ENCODE measurements at regions not wholly inside any gene's neighbourhood (a gene's known extent, or its start where the extent isn't known, plus 50 kb on each side); places are given as distances from the start of the nearest gene placed in this dataset.

DNA sequence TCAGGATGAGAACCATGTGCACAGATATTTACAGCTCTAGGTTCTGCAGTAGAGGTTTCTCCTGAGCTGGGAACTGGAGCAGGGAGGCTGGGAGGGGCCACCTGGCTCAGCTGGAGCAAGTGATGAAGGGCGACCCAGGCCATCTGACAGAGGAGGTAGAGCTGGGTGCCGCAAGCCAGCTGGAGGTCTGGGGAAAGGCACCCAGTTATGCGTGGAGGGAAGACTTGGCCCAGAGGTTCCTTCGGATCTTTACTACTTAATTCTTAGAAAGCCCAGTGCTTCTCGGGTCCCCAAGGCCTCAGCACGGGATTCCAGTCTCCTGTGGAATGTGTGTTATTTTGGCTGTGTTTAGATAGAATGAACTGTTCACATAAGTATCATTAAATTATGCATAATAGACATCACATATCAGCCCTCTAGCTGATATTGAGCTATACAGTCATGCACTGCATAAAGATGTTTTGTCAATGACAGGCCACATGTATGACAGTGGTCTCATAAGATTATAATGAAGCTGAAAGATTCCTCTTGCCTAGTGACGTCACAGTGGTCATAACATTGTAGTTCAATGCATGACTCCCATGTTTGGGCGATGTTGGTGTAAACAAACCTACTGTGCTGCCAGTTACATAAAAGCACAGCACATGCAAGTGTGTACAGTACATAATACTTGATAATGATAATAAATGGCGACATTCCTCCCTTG lies 245.1 kb downstream of the RHOU start:
- H3K27ac ChIP-seq: no peak overlapping the region
- TF ChIP-seq, protein P1, sequence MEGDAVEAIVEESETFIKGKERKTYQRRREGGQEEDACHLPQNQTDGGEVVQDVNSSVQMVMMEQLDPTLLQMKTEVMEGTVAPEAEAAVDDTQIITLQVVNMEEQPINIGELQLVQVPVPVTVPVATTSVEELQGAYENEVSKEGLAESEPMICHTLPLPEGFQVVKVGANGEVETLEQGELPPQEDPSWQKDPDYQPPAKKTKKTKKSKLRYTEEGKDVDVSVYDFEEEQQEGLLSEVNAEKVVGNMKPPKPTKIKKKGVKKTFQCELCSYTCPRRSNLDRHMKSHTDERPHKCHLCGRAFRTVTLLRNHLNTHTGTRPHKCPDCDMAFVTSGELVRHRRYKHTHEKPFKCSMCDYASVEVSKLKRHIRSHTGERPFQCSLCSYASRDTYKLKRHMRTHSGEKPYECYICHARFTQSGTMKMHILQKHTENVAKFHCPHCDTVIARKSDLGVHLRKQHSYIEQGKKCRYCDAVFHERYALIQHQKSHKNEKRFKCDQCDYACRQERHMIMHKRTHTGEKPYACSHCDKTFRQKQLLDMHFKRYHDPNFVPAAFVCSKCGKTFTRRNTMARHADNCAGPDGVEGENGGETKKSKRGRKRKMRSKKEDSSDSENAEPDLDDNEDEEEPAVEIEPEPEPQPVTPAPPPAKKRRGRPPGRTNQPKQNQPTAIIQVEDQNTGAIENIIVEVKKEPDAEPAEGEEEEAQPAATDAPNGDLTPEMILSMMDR (conservative IDR thresholded peaks at IDR 0.05): no peak

DNA sequence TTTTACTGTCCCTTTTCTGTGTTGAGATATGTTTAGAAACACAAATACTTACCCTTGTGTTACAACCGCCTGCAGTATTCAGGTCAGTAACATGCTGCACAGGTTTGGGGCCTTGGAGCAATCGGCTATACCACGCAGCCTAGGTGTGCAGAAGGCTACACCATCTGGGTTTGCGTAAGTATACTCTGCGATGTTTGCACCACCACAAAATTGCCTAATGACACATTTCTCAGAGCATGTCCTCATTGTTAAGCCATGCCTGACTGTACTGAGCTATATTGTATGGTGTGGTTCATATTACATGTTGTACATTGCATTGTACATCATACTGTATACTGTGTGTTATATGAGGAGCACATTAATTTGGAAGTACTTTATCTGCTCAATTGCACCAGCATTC lies 247.4 kb downstream of the RHOU start:
- no peak overlapping the region for H3K27ac ChIP-seq
- TF ChIP-seq, protein P1 (conservative IDR thresholded peaks at IDR 0.05): no peak

DNA sequence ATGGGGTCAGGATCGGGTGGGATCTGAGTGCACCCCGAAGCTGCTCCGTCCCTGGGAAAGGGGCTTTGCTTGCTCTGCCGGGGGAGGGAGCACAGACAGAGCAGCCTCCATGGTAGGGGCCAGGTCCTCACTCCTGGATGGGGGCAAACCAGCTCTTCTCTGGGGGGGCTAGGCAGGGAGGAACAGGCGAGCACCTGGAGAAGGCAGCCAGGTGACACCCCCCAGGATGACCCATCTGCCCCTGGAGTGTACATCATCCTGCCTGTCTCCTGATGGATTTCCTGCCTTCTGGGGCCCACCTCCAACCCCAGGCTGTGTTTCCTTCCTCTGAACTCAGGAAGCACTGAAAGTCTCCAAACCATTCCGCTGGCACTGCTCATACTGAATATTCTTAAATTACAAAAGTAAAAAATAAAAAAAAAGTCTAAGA lies 248.0 kb downstream of the RHOU start:
- TF ChIP-seq, protein P1 (conservative IDR thresholded peaks at IDR 0.05): no peak

DNA sequence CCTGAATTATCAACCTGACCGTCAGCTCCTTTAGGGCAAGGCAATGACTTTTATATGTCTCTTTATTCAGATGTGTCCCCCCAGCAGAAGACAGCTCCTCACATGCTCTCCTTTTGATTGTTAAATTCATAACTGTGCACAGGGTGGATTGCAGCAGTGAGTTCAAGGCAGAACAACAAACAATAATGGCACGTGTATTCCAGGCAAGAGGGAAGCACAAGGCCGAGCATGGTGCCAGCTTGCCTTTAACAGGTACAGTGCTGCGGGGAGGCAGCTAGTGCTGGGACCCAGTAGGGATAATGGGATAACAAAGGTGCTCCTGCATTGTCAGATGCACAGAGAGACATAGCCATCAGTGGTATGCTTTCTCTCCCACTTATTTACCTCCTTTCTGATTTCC lies 248.4 kb downstream of the RHOU start:
- TF ChIP-seq, protein P1 (conservative IDR thresholded peaks at IDR 0.05): no peak
- peak overlapping the region; percentile 16; the same call in 1 of the 2 replicates for H3K27ac ChIP-seq

More for the DNA sequence above, 248.0 kb downstream of the RHOU start:
- H3K27ac ChIP-seq: peak overlapping the region; percentile 16; the same call in 1 of the 2 replicates

DNA sequence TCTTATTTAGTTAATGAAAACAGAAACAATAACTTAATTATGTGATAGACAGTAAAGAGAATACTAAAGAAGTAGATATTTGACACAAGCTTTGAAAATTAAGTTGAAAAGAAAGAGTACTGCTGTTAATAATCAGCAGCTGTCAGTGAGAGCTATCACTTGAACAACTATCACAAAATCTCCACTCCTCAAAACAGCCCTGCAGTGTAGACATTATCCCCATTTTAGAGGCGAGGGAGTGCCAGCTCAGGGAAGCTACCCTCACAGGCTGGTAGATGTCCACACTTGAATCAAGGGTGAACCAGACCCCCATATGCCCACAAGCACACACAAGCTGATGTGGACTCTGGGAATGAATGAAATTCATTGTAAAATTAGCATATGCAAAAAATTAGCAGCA lies 248.8 kb downstream of the RHOU start:
- TF ChIP-seq, protein P1 (conservative IDR thresholded peaks at IDR 0.05): no peak
- no peak overlapping the region; the same call in 1 of the 2 replicates for H3K27ac ChIP-seq

DNA sequence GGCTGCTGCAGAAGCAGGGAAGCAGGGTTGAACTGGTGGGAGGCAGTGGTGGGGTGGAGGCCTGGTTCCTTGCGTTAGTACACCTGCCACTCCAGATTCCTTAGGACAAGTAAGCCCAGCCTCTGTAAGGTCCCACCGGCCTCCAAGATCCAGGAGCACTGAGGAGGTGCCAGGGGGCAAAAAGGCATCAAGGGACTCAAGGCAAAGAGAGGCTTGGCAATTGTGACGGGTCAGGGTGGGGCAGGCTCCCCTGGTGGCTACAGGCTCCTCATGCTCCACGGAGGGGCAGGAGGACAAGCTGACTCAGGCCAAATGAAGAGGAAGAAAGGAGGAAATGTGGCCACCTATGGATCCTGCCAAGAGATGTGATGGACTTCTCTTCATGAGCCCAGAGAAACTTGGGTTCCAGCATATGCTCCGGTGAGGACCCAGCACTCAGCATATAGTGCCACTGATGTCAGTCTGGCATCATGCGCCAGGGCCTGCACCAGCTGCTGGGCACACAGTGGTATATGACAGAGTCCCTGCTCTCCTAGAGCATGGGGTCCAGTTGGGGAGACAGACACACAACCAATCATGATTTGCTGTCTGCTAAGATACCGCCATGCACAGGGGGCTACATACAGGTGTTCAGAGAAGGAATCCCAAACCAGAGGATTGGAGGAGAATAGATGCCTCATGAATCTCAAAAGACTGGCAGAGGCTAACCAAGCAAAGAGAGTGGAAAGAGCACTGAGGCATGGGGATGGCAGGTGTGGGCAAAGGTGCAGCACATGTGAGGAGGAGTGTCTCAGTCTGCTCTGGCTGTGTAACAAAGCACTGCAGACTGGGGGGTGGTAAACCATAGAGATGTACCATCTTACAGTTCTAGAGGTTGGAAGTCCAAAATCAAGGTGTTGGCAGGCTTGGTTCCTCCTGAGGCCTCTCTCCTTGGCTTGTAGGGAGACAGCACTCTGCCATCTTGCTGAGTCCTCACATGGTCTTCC lies 249.7 kb downstream of the RHOU start:
- TF ChIP-seq, protein P1 (conservative IDR thresholded peaks at IDR 0.05): no peak
- no peak overlapping the region for H3K27ac ChIP-seq

DNA sequence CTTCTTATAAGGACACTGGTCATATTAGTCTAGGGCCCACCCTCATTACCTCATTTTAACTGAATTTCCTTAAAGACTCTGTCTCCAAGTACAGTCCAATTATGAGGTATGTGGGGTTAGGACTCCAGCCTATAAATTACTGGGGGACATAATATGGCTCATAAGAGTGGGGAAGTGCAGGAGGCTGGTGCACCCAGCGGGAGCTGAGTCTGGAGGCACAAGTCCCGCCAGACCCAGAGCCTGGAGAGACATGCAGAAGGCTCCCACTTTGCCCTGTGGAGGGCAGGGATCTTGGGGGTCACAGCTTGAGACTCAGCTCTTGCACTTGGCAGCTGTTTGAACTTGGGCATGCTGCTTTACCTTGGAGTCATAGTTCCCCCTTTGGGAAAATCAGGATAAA lies 250.4 kb downstream of the RHOU start:
- TF ChIP-seq, protein P1 (conservative IDR thresholded peaks at IDR 0.05): no peak
- H3K27ac ChIP-seq: no peak overlapping the region
